ENCODE measurements at regions not wholly inside any gene's neighbourhood (a gene's known extent, or its start where the extent isn't known, plus 50 kb on each side); places are given as distances from the start of the nearest gene placed in this dataset.
A peak's percentile ranks its signal among the peaks of the same experiment; 100 is the strongest.
"Not testable (repeated sequence)": the region's sequence is repeated elsewhere in the genome, so short reads cannot be mapped to it uniquely, and the experiment has no call there.

- DNase-seq, result not testable (repeated sequence)
These were observed 115.7 kb upstream of the AKAP13 start for GRCh38 chr15:85264614-85265190.

- not testable (repeated sequence) for DNase-seq
These were observed 113.1 kb upstream of the AKAP13 start for GRCh38 chr15:85267158-85267857.

- no peak for DNase-seq
These were observed 105.9 kb upstream of the AKAP13 start for GRCh38 chr15:85274315-85275050.

GRCh38 chr15:85276508-85276907 is 103.9 kb upstream of the AKAP13 start:
- DNase-seq, result no peak

- DNase-seq, result no peak
These were observed 103.5 kb upstream of the AKAP13 start for GRCh38 chr15:85276921-85277320.

- no peak for DNase-seq
These were observed 102.5 kb upstream of the AKAP13 start for GRCh38 chr15:85277847-85278370.

GRCh38 chr15:85280203-85280602 is 100.2 kb upstream of the AKAP13 start:
- no peak for DNase-seq

- DNase-seq, result no peak
These were observed 99.0 kb upstream of the AKAP13 start for GRCh38 chr15:85281293-85281882.

GRCh38 chr15:85282504-85283115 is 97.8 kb upstream of the AKAP13 start:
- DNase-seq, result no peak

- peak; percentile 11 for DNase-seq
These were observed 96.6 kb upstream of the AKAP13 start for GRCh38 chr15:85283815-85284214.

- DNase-seq, result no peak
These were observed 95.9 kb upstream of the AKAP13 start for GRCh38 chr15:85284497-85284896.

GRCh38 chr15:85289677-85290365 is 90.6 kb upstream of the AKAP13 start:
- DNase-seq, result peak; percentile 21

GRCh38 chr15:85292583-85292982 is 87.8 kb upstream of the AKAP13 start:
- not testable (repeated sequence) for DNase-seq

GRCh38 chr15:85296615-85297402 is 83.6 kb upstream of the AKAP13 start:
- DNase-seq, result peak; percentile 79

GRCh38 chr15:85297537-85297936 is 82.9 kb upstream of the AKAP13 start:
- DNase-seq, result no peak

- DNase-seq, result no peak
These were observed 82.0 kb upstream of the AKAP13 start for GRCh38 chr15:85298366-85298765.

GRCh38 chr15:85298941-85299340 is 81.5 kb upstream of the AKAP13 start:
- DNase-seq, result no peak

GRCh38 chr15:85302271-85302670 is 78.1 kb upstream of the AKAP13 start:
- no peak for DNase-seq

- DNase-seq, result no peak
These were observed 75.4 kb upstream of the AKAP13 start for GRCh38 chr15:85305050-85305449.

GRCh38 chr15:85306946-85307686 is 73.3 kb upstream of the AKAP13 start:
- no peak for DNase-seq

Measured in left kidney (tissue), 1 donor.